HepG2 (cell line): ENCODE measurements at regions not wholly inside any gene's neighbourhood (a gene's known extent, or its start where the extent isn't known, plus 50 kb on each side); places are given as distances from the start of the nearest gene placed in this dataset.

Source experiments
- FOXA3 ChIP-seq: IDR thresholded peaks from 2 replicates; pipeline ENCODE4 v1.6.1; 2016; ENCODE audit warnings: missing genetic modification reagents, missing compliant biosample characterization
- FOXO1 ChIP-seq: sonication (generic); formaldehyde crosslinking; IDR thresholded peaks from 2 replicates; pipeline ENCODE4 v1.4.0; 2020; ENCODE audit warnings: missing genetic modification reagents
- HNF1A ChIP-seq, 2 experiments: sonication (generic) in 1 of 2; formaldehyde crosslinking in 1 of 2; IDR thresholded peaks; 2 replicates each; pipeline versions ENCODE4 v1.4.0 to v1.6.1; 2016 to 2020; ENCODE audit warnings: borderline replicate concordance in 1 of 2, low read depth in 1 of 2, mild to moderate bottlenecking in 1 of 2, missing genetic modification reagents in 1 of 2
- MXI1 ChIP-seq: IDR thresholded peaks from 3 replicates; pipeline ENCODE4 v1.6.1; 2012; ENCODE audit warnings: low read depth, low read length, inconsistent platforms, borderline replicate concordance
- NFKB2 ChIP-seq: sonication (generic); formaldehyde crosslinking; IDR thresholded peaks from 2 replicates; pipeline ENCODE4 v1.4.0; 2020; ENCODE audit warnings: missing genetic modification reagents, borderline replicate concordance
- RNF219 ChIP-seq: sonication (generic); formaldehyde crosslinking; IDR thresholded peaks from 2 replicates; pipeline ENCODE4 v1.5.0; 2020; ENCODE audit warnings: mild to moderate bottlenecking, missing genetic modification reagents
- SIX4 ChIP-seq: sonication (generic); formaldehyde crosslinking; IDR thresholded peaks from 2 replicates; pipeline ENCODE4 v1.4.0; 2020; ENCODE audit warnings: missing genetic modification reagents
- SMARCE1 ChIP-seq: fragments of 450-650 bp; IDR thresholded peaks from 2 replicates; pipeline ENCODE4 v1.6.1; 2017; ENCODE audit warnings: borderline replicate concordance
- ZFP62 ChIP-seq: sonication (generic); formaldehyde crosslinking; IDR thresholded peaks from 2 replicates; pipeline ENCODE4 v1.4.0; 2020; ENCODE audit warnings: missing genetic modification reagents

- TF ChIP-seq SMARCE1 (no peak), MXI1 (no peak), FOXA3 (CRISPR knock-in tag) (no peak), NFKB2 (CRISPR knock-in tag) (no peak), SIX4 (CRISPR knock-in tag) (no peak), RNF219 (CRISPR knock-in tag) (no peak), HNF1A (IDR thresholded peaks at IDR 0.05; ENCODE audit: low read depth) (no peak), HNF1A (CRISPR knock-in tag; IDR thresholded peaks at IDR 0.05; ENCODE audit: borderline replicate concordance) (no peak), FOXO1 (CRISPR knock-in tag) (no peak), ZFP62 (CRISPR knock-in tag) (no peak)
These were observed 444.8 kb downstream of the OLFM4 start (continued) for GRCh38 chr13:53473397-53473796.
